Parathyroid adenoma (tissue), 2 donors: ENCODE measurements at regions not wholly inside any gene's neighbourhood (a gene's known extent, or its start where the extent isn't known, plus 50 kb on each side); places are given as distances from the start of the nearest gene placed in this dataset.

Experiments used
- H2AFZ ChIP-seq: fragments of 300-600 bp; sonication (generic); one replicate; pipeline ENCODE4 v1.7.0; 2017; ENCODE audit warnings: antibody characterized with exemption, mild to moderate bottlenecking
- H3K27ac ChIP-seq: fragments of 300-600 bp; sonication (generic); one replicate; pipeline ENCODE4 v1.7.0; 2017
- H3K27me3 ChIP-seq: fragments of 300-600 bp; sonication (generic); one replicate; pipeline ENCODE4 v1.7.0; 2017; ENCODE audit warnings: low read length; ENCODE audit not compliant: control insufficient read depth, insufficient read depth
- H3K36me3 ChIP-seq: fragments of 300-600 bp; sonication (generic); one replicate; pipeline ENCODE4 v1.7.0; 2017; ENCODE audit warnings: low read length; ENCODE audit not compliant: control insufficient read depth, insufficient read depth
- H3K4me1 ChIP-seq: fragments of 300-600 bp; sonication (generic); one replicate; pipeline ENCODE4 v1.7.0; 2017; ENCODE audit warnings: control low read depth
- H3K4me2 ChIP-seq: fragments of 300-600 bp; sonication (generic); one replicate; pipeline ENCODE4 v1.7.0; 2017; ENCODE audit warnings: low read length
- H3K4me3 ChIP-seq: fragments of 300-600 bp; sonication (generic); one replicate; pipeline ENCODE4 v1.7.0; 2017; ENCODE audit warnings: low read depth, low read length
- H3K79me2 ChIP-seq: fragments of 300-600 bp; sonication (generic); one replicate; pipeline ENCODE4 v1.7.0; 2017; ENCODE audit warnings: control low read depth
- H3K9ac ChIP-seq: fragments of 300-600 bp; sonication (generic); one replicate; pipeline ENCODE4 v1.7.0; 2017; ENCODE audit warnings: mild to moderate bottlenecking
- H3K9me3 ChIP-seq: fragments of 300-600 bp; sonication (generic); one replicate; pipeline ENCODE4 v1.7.0; 2017; ENCODE audit warnings: low read length; ENCODE audit not compliant: control insufficient read depth
- CTCF ChIP-seq: fragments of 300-600 bp; sonication (generic); IDR thresholded peaks from one replicate; pipeline ENCODE4 v1.7.0; 2017; ENCODE audit warnings: antibody characterized with exemption, mild to moderate bottlenecking
- donor health status: primary hyperparathyroidism.

- H3K27ac ChIP-seq: no peak overlapping the region
- H3K9ac ChIP-seq: no peak overlapping the region
- H3K27me3 ChIP-seq: no peaks in the 10 kb centered on the region
- no peak overlapping the region for H3K4me2 ChIP-seq
- H3K79me2 ChIP-seq: no peaks in the 10 kb centered on the region
- H3K36me3 ChIP-seq: no peaks in the 10 kb centered on the region
- no peak overlapping the region for H2AFZ ChIP-seq
- no peak for TF ChIP-seq CTCF
- H3K4me1 ChIP-seq: no peaks in the 10 kb centered on the region
- H3K9me3 ChIP-seq: no peaks in the 10 kb centered on the region
- no peak overlapping the region for H3K4me3 ChIP-seq
Measured at GRCh38 chr1:79283451-79283850, 276.9 kb upstream of the ADGRL4 start.

- no peaks in the 10 kb centered on the region for H3K79me2 ChIP-seq
- H3K36me3 ChIP-seq: no peaks in the 10 kb centered on the region
- no peaks in the 10 kb centered on the region for H3K4me1 ChIP-seq
- no peak overlapping the region for H3K27ac ChIP-seq
- no peak overlapping the region for H3K4me3 ChIP-seq
- H3K9me3 ChIP-seq: no peaks in the 10 kb centered on the region
- no peak overlapping the region for H3K4me2 ChIP-seq
- no peaks in the 10 kb centered on the region for H3K27me3 ChIP-seq
- no peak overlapping the region for H2AFZ ChIP-seq
- no peak overlapping the region for H3K9ac ChIP-seq
- TF ChIP-seq CTCF: no peak
Measured at GRCh38 chr1:79281442-79281841, 274.9 kb upstream of the ADGRL4 start.

GRCh38 chr1:79271759-79272158, 265.2 kb upstream of the ADGRL4 start:
- no peak for TF ChIP-seq CTCF
- Histone ChIP-seq H3K4me3 (no peak overlapping the region), H3K9ac (no peak overlapping the region), H3K79me2 (no peaks in the 10 kb centered on the region), H3K36me3 (no peaks in the 10 kb centered on the region), H2AFZ (no peak overlapping the region), H3K4me1 (no peaks in the 10 kb centered on the region), H3K4me2 (no peak overlapping the region), H3K27me3 (no peaks in the 10 kb centered on the region), H3K27ac (no peak overlapping the region), H3K9me3 (no peaks in the 10 kb centered on the region)

- H3K79me2 ChIP-seq: no peaks in the 10 kb centered on the region
- H2AFZ ChIP-seq: no peak overlapping the region
- H3K9me3 ChIP-seq: no peaks in the 10 kb centered on the region
- H3K4me1 ChIP-seq: no peaks in the 10 kb centered on the region
- no peak for TF ChIP-seq CTCF
- no peaks in the 10 kb centered on the region for H3K36me3 ChIP-seq
- H3K9ac ChIP-seq: no peak overlapping the region
- no peaks in the 10 kb centered on the region for H3K27me3 ChIP-seq
- no peak overlapping the region for H3K4me2 ChIP-seq
- no peak overlapping the region for H3K27ac ChIP-seq
- no peak overlapping the region for H3K4me3 ChIP-seq
Measured at GRCh38 chr1:79264975-79265818, 258.7 kb upstream of the ADGRL4 start.

GRCh38 chr1:79264285-79264684, 257.8 kb upstream of the ADGRL4 start:
- H3K9me3 ChIP-seq: no peaks in the 10 kb centered on the region
- H3K9ac ChIP-seq: no peak overlapping the region
- H3K36me3 ChIP-seq: no peaks in the 10 kb centered on the region
- H3K27me3 ChIP-seq: no peaks in the 10 kb centered on the region
- no peaks in the 10 kb centered on the region for H3K4me1 ChIP-seq
- no peak overlapping the region for H2AFZ ChIP-seq
- no peak for TF ChIP-seq CTCF
- H3K4me2 ChIP-seq: no peak overlapping the region
- no peak overlapping the region for H3K4me3 ChIP-seq
- H3K79me2 ChIP-seq: no peaks in the 10 kb centered on the region
- H3K27ac ChIP-seq: no peak overlapping the region
